ENCODE measurements at regions not wholly inside any gene's neighbourhood (a gene's known extent, or its start where the extent isn't known, plus 50 kb on each side); places are given as distances from the start of the nearest gene placed in this dataset.

- Mint-ChIP-seq H3K4me1 (no peaks in the 10 kb centered on the region), H3K27ac (no peak overlapping the region), H3K36me3 (no peaks in the 10 kb centered on the region), H3K9me3 (no peaks in the 10 kb centered on the region), H3K4me3 (no peak overlapping the region), H3K27me3 (ENCODE audit: low read depth) (no peaks in the 10 kb centered on the region)
- POLR2A ChIA-PET: no interaction called here
- CTCF ChIA-PET: interaction anchor here (0.6 kb wide), 1 partner anchor 47 kb away, joined by 3 read pairs; no protein-coding TSS in a partner anchor
- TF ChIP-seq RELA (CRISPR knock-in tag; IDR thresholded peaks at IDR 0.05; ENCODE audit: borderline replicate concordance) (no peak), NFE2L1 (CRISPR knock-in tag; IDR thresholded peaks at IDR 0.05) (no peak), FOXP4 (CRISPR knock-in tag; IDR thresholded peaks at IDR 0.05) (no peak), ZNF317 (CRISPR knock-in tag; IDR thresholded peaks at IDR 0.05; ENCODE audit: borderline replicate concordance, low read depth) (no peak), NR3C1 (CRISPR knock-in tag; conservative IDR thresholded peaks at IDR 0.05; ENCODE audit: low read depth) (no peak), TCF7 (CRISPR knock-in tag; IDR thresholded peaks at IDR 0.05; ENCODE audit: low read depth) (no peak), EMX1 (CRISPR knock-in tag; IDR thresholded peaks at IDR 0.05) (no peak), ZNF532 (CRISPR knock-in tag; IDR thresholded peaks at IDR 0.05; ENCODE audit: borderline replicate concordance) (no peak), ZNF263 (CRISPR knock-in tag; IDR thresholded peaks at IDR 0.05; ENCODE audit: low read depth) (no peak), KAT7 (CRISPR knock-in tag; IDR thresholded peaks at IDR 0.05; ENCODE audit: borderline replicate concordance) (no peak), ZBTB21 (CRISPR knock-in tag; IDR thresholded peaks at IDR 0.05; ENCODE audit: borderline replicate concordance) (no peak), ELF4 (CRISPR knock-in tag; IDR thresholded peaks at IDR 0.05; ENCODE audit: low read depth) (no peak), MAX (CRISPR knock-in tag; IDR thresholded peaks at IDR 0.05) (no peak), ZBTB43 (CRISPR knock-in tag; IDR thresholded peaks at IDR 0.05) (no peak)
- ATAC-seq: no peak
- no peak for DNase-seq (ENCODE audit: low spot score)
Observed at GRCh38 chr17:63163158-63163520, 197.1 kb downstream of the TANC2 start.

- DNase-seq (ENCODE audit: low spot score) (no peak), ATAC-seq (no peak)
- no peak overlapping the region for H3K27ac Mint-ChIP-seq
- H3K4me3 Mint-ChIP-seq: no peak overlapping the region
- no peaks in the 10 kb centered on the region for H3K27me3 Mint-ChIP-seq (ENCODE audit: low read depth)
- H3K36me3 Mint-ChIP-seq: no peaks in the 10 kb centered on the region
- H3K9me3 Mint-ChIP-seq: no peaks in the 10 kb centered on the region
- CTCF ChIA-PET: no interaction called here
- no peaks in the 10 kb centered on the region for H3K4me1 Mint-ChIP-seq
- POLR2A ChIA-PET: no interaction called here
- no peak for TF ChIP-seq ATF3 (CRISPR knock-in tag; conservative IDR thresholded peaks at IDR 0.05)
- no peak for TF ChIP-seq NFE2L1 (CRISPR knock-in tag; IDR thresholded peaks at IDR 0.05)
- no peak for TF ChIP-seq ZNF512 (CRISPR knock-in tag; IDR thresholded peaks at IDR 0.05; ENCODE audit: borderline replicate concordance)
- TF ChIP-seq HMGXB4 (CRISPR knock-in tag; IDR thresholded peaks at IDR 0.05): no peak
- TF ChIP-seq MXD4 (CRISPR knock-in tag; IDR thresholded peaks at IDR 0.05; ENCODE audit: borderline replicate concordance): no peak
- no peak for TF ChIP-seq ZSCAN18 (CRISPR knock-in tag; IDR thresholded peaks at IDR 0.05)
- TF ChIP-seq ZBTB21 (CRISPR knock-in tag; IDR thresholded peaks at IDR 0.05; ENCODE audit: borderline replicate concordance): no peak
- TF ChIP-seq FOXP1 (CRISPR knock-in tag; IDR thresholded peaks at IDR 0.05; ENCODE audit: borderline replicate concordance): no peak
- no peak for TF ChIP-seq IRF2 (CRISPR knock-in tag; IDR thresholded peaks at IDR 0.05; ENCODE audit: borderline replicate concordance, low read depth)
Observed at GRCh38 chr17:63165400-63165799, 199.4 kb downstream of the TANC2 start.

Measured in WTC11 (cell line).